HG03521 (cell line): ENCODE measurements at regions not wholly inside any gene's neighbourhood (a gene's known extent, or its start where the extent isn't known, plus 50 kb on each side); places are given as distances from the start of the nearest gene placed in this dataset.
"Not testable (repeated sequence)": the region's sequence is repeated elsewhere in the genome, so short reads cannot be mapped to it uniquely, and the experiment has no call there.

Experiments used
- ATAC-seq: cut with Tn5 transposase; IDR thresholded peaks from one replicate; pipeline ENCODE4 v1.9.1; 2021; ENCODE audit warnings: mild to moderate bottlenecking, moderate library complexity; ENCODE audit not compliant: unreplicated experiment

DNA sequence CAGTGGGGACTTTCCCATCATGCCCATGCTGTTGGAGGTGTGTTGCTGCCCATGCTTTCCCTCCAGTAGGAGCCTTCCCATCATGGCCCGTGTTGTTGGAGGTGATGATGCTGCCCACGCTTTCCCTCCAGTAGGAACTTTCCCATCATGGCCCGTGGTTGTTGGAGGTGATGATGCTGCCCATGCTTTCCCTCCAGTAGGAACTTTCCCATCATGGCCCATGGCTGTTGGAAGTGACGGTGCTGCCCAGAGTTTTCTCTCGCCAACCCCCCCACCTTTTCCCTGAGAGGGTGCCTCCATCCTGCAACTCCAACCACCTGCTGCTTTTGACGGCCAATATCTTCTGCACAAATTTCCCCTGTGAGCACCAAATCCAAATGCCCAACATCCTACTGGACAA, 205.7 kb downstream of the TOMM20 start:
- no peak for ATAC-seq

GRCh38 chr1:234921266-234922062, 207.2 kb downstream of the TOMM20 start:
- no peak for ATAC-seq

- ATAC-seq: no peak
These were observed 207.8 kb downstream of the TOMM20 start for GRCh38 chr1:234920843-234921140.

DNA sequence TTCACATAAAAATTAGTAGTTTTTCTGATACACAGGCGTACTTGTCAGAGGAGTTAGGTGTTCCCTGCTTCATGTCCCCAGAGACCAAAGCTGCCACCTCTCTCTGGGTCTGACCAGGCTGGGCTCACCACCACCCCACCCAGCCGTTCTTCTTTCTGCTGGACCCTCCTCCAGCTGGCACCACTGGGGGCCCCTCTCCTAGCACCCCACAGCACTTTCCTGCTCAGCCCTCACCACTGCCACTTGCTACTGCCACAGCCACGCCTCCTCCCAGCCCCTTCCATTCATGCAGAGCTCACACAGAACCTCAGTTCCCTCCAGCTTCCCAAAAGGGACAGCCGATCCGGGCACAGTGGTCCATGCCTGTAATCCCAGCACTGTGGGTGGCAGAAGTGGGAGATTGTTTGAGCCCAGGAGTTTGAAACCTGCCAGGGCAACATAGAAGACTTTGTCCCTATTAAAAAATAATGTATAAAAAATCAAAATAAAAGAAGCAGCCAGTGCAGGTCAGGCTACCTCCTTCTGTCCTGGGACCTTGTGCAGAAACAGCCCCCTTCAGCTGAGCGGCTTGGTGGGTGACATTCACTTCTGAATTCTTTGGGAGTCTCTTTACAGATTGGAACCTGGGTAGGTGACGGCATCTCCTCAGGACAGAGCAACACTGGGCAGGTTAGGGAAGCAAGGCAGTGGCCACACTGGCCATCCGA, 208.3 kb downstream of the TOMM20 start:
- no peak for ATAC-seq

DNA sequence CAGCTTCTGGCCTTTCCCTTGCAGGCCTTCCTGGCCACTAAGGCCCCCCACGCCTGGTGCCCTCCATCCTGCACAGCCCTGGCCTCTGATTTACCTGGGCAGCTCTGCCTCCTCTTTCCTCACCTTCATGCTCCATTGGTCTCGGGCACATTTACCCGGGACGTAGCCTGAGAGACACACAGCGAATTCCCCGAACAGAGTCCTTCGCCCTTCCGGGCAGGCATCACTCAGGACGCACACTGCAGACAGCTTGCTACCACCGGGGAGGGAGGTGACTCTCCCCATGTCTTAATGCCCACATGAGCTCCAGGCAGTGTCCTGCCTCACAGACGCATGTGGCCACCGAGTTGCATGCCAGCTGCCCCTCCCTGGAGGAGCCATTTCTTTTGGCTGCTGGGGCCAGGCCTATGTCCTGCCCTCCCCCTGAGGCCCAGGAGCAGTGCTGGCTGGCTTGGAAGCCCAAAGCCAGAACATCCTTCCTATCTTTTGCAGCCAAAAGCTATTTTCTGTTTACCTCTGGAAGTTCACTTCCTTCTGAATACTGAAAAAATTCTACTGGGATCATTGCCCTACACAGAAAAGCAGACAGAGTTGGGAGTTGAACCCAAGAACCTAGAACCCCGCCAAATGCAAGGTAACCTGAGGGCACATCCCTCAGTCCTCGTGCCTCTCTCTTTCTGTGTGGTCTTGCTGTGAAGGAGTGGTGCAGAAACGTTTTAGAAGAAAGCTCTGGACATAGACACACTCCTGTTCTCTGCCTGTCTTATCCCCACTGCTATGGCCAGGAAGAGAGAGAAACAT, 209.5 kb downstream of the TOMM20 start:
- no peak for ATAC-seq

GRCh38 chr1:234918181-234918841, 210.3 kb downstream of the TOMM20 start:
- no peak for ATAC-seq

DNA sequence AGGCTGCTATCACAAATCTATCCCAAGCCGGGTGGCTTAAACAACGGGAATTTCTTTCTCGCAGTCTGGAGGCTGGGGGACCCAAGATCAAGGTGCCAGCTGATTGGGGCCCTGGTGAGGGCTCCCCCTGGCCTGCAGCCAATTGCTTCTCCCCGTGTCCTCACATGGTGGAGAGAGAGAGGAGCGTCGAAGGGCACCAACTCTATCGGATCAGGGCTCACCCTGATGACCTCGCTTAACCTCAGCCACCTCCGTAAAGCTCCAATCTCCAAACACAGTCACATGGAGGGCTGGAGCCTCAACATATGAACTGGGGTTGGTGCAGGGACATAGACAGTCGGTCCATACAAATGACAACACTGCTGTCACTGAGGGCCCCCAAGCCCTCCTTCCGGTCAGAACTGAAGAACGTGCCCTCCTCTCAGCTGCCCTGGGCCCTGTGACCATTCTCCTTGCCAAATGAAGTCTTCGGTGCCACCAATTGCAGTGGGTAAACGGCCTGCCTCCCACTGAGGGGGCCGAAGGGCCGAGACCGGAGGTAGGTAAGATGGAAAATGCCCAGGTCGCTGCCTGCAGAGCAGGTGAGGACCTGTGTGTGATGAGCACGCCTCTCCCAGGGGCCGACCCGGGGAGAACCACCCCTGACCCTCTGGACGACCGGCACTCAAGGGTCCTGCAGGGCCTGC, 211.0 kb downstream of the TOMM20 start:
- no peak for ATAC-seq

DNA sequence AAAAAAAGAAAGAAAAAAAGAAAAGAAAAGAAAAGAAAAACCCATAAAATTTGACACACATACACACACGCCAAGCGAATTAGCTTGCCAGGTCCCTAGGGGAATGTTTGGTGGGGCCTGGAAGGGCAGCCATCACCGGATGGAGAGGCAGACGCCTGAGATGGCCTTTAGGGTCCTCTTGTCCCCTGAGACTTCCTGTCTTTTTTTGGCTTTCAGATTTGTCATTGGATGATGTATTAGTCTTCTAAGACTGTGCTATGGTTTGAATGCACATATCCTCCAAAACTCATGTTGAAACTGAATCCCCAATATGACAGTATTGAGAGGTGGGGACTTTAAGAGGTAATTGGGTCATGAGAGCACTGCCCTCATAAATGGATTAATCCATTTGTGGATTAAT, 211.8 kb downstream of the TOMM20 start:
- ATAC-seq: no peak

GRCh38 chr1:234915924-234916675, 212.5 kb downstream of the TOMM20 start:
- ATAC-seq: no peak

DNA sequence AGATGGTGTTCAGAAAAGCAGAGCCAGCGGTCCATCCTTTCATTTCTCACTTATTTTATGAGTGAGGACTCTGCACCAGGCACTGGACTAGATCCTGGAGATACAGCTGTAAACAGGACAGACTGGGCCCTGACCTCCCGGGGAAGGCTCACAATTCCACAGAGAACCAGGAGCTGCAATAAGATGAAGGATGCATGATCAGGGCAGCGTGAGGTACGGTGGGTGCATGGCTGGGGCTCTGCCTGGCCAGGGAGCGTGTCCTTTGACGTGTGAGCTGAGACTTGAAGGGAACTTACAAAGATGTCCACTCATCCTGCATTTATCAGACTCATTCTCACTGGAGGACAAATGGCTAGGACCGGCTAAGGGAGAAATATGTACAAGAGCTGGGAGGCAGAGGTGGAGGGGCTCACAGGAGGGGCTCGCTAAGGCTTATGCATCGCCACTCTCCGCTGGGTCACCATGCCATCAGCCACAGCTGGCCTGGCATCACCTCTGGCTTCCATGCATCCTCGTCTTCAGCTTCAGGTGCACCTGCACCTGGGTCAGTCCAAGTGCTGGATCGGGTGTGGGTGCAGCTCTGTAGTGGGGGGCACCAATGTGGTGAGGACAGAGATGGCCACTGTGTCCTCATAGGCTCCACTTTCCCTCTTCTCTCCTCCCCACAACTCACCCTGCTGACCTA, 213.9 kb downstream of the TOMM20 start:
- ATAC-seq: no peak

DNA sequence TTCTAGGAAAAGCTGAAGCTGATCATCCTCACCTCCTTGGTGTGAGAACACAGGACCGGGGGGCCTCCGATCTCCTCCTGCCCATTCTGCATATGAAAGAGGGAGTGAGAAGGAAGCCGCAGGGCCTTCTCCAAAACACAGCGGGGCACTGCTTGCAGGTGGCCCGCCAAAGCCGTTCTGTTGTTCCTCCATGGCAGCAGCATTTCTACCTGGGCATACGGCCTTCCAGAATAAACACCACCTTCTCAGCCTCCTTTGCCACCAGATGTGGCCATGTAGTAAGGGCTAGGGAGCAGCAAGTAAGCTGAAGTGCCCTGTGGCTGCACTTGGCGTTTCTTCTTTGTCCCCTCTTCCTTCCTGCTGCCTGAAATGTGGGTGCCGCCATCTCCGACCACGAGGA, 214.9 kb downstream of the TOMM20 start:
- no peak for ATAC-seq

DNA sequence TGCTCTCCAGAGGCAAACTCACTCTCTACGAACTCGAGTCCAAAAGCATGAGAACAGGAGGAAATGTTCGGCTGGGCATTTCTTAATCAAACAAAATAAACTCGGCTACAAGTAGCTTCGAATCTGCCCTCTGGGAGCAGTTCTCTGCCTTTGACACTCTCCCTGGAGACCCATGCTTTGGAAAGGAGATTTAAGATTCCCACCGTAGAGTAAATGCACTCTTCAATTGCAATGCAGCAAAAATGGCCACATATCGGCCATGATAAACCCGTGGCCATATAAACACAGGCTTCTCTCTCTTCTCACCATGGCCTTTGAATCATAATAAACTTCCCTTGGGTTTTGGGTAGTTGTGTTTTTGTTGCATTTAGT, 215.4 kb downstream of the TOMM20 start:
- no peak for ATAC-seq

DNA sequence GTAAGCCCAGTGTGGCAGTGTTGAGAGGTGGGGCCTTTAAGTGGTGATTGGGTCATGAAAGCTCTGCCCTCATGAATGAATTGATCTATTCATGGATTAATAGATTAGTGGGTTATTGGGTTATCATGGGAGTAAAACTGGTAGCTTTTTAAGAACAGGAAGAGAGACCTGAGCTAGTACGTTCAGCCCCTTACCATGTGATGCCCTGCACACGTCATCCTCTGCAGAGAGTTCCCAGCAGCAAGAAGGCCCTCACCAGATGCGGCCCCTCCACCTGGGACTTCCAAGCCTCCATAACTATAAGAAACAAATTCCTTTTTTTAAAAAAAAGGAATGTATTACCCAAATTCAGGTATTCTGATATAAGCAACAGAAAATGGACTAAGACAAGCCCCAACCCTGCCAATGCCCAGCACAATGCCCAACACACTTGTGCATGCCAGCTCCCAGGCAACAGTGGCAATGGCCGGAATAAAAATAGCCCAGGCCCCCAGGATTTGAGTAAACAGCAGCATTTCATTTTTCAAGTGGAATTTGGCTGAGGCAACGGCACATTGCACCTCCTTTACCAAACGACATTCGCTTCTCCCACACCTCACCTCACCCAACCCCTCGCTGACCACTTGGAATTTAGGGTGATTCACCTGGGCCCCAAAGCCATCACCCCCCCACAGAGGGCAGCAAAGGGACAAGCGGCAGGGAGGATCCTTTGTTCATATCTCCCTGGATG, 215.9 kb downstream of the TOMM20 start:
- no peak for ATAC-seq

GRCh38 chr1:234911787-234912186, 216.8 kb downstream of the TOMM20 start:
- ATAC-seq: no peak

DNA sequence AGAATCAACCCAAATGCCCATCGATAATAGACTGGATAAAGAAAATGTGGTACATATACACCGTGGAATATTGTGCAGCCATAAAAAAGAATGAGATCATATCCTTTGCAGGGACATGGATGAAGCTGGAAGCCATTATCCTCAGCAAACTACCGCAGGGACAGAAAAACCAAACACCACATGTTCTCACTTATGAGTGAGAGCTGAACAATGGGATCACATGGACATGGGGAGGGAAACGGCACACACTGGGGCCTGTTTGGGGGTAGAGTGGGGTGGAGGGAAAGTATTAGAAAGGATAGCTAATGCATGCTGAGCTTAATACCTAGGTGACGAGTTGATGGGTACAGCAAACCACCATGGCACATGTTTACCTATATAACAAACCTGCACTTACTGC, 217.5 kb downstream of the TOMM20 start:
- ATAC-seq: not testable (repeated sequence)

DNA sequence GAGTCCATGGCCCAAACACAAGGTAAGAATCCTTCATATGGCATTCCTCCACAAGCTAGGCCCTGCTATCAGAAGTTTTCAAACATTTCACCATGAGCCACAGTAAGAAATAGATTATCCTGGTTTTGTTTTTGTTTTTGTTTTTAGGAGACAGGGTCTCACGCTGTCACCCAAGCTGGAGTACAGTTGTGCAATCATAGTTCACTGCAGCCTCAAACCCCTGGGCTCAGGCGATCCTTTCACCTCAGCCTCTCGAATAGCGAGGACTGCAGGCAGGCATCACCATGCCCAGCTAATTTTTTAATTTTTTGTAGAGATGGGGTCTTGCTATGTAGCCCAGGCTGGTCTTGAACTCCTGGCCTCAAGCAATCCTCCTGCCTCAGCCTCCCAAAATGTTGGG, 218.8 kb downstream of the TOMM20 start:
- ATAC-seq: no peak

GRCh38 chr1:234909307-234909810, 219.3 kb downstream of the TOMM20 start:
- ATAC-seq: no peak

- ATAC-seq: no peak
These were observed 220.1 kb downstream of the TOMM20 start for GRCh38 chr1:234908571-234908970.
